Cerebellar nuclear complex (tissue), 1 donor: ENCODE measurements at regions not wholly inside any gene's neighbourhood (a gene's known extent, or its start where the extent isn't known, plus 50 kb on each side); places are given as distances from the start of the nearest gene placed in this dataset.
"Not testable (repeated sequence)": the region's sequence is repeated elsewhere in the genome, so short reads cannot be mapped to it uniquely, and the experiment has no call there.

Experiments used
- DNase-seq, 2 experiments: peaks; one replicate each; lab custom pipeline; 2025; lab: John Stamatoyannopoulos, UW

DNA sequence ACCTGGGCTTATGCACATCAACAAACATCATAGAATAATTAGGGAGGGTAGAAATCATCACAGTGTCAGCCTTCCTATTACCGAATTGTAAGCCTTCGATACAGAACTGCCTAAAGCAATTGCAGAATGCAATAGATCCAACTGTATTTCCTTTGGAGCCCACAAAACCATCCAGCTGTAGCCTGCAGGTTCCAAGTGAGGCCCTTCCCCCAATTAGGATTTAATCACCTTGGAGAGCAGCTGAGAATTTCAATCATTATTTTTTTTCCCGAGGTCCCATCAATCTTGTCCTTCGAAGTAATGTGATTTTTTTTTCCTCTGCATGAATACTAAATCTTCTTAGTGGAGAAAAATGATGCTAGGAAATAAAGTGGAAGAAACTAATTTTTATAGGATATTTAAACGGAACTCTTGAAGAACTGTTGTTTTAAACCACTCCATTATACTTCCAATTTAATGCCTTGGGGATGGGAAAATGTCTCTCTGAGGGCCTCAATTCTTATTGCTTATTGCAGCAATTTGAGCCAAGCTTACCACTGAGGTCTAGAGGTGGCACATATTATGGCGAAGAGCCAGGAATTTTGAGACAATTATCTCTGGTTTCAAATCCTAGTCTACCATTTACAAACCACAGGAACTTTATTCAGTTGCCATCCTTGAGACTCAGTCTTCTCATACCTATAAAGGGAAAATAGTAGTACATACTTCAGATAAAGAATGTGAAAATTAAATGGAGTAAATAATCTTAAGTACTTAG, 953.4 kb upstream of the IGFBP7 start:
- DNase-seq, result no peak

GRCh38 chr4:58061967-58062366, 951.8 kb upstream of the IGFBP7 start:
- DNase-seq, result no peak

DNA sequence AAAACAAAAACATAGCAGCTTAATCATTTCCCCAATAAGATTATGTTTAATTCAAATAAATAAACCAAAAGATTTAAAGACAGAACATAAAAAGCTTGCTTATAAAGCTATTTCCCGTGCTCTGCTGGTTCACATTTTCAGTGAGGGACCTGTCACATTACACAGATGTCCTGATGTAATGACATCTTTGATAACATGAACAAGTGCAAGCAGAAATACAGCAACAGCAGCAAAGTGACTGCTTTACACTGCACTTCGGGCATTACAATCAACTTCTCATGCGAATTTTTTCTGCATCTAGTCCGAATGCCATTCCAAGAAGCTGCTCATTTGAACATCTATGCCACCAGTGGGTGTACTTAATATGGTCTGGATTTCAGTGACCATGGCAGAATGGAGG, 940.3 kb upstream of the IGFBP7 start:
- no peak for DNase-seq

DNA sequence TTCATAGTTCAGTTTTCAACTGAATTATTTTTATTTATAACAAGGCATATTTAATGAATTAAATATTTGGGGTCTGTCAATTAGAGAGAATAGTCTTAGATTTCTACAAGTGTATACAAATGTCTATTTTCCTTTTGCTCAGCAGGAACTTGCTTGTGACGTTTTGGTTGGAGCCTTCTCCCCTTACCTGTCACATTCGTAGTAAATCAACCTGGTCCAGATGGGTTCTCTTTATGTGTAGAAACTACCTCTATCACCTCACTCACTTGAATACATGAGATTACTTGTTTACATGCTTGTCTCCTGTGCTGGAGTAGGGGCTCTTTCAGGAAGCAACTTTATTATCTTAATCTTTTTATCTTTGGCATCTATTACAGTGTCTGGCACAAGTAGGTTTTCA, 938.3 kb upstream of the IGFBP7 start:
- no peak for DNase-seq

DNA sequence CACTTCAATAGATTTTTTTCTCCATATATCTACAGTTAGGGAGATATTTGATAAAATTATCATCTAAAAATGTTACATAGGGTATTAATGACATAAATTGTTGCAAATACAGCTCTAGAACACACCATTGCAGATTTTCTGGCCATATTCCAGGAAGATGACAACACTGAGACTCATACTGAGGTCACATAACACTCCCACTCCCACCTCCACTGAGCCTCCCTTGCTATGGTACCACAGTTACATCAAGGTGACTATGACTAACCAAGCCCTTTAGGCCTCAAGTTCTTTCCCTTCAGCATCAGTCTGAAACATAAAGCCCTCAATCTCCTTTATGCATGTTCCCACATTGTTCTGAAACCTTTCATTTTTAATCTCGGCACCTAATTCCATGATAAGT, 932.0 kb upstream of the IGFBP7 start:
- DNase-seq, result no peak

DNA sequence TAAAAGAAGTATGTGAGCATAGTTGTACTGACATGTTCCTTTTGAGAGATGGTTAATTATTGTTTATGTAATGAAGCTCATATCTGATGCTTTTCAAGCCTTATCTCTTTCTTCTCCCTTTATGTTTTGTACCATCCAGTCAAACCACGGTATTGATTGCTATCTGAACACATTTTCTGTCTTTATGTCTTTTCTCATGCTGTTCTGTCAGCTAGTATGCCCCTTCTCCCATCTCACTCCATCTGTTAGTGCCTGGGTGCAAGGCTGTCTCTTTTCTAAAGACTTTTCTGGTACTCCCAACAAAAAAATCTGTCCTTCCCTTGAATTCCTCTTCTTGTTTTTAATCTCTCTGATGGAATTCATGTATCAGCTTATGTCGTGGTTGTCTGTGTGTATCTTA, 883.8 kb upstream of the IGFBP7 start:
- no peak for DNase-seq

DNA sequence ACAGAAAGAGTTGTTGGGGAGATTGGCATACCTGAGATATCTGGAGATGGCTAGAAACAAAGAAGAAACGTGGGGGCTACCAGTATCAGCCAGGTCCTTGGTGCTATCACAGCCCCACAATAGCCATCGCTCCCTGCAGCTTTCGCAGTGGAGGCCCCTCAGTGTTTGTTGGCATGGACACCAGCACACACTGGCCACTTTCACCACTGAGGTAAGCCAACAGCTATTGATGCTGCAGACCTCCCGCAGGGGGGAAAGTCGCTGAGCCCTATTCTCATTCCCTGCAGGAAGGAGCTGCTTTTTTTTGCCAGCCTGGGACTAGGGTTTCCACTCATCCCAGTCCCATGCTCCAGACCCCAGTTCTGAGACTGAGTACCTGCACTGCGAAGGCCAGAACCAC, 879.2 kb upstream of the IGFBP7 start:
- no peak for DNase-seq

DNA sequence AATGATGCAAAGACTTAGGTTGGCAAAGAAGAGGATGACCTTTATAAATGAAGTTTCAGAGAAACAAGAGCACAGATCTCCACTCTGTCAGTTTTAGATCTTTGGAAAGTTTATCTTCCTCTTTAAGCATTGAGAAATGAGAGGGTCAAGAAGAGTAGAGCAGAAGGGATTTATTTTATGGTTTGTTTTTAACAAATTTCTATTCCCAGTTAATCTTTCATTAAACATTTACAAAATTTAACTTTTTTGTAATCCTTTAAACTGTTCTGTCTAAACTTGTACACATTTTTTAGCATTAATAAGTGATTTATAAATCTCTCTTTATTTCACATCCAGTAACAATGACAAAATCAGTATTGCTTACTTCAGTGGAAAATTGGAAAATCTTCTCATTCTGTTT, 875.0 kb upstream of the IGFBP7 start:
- DNase-seq, result no peak

GRCh38 chr4:57981123-57981522, 870.9 kb upstream of the IGFBP7 start:
- DNase-seq, result no peak

- no peak for DNase-seq
Measured at GRCh38 chr4:57974821-57975220, 864.6 kb upstream of the IGFBP7 start.

DNA sequence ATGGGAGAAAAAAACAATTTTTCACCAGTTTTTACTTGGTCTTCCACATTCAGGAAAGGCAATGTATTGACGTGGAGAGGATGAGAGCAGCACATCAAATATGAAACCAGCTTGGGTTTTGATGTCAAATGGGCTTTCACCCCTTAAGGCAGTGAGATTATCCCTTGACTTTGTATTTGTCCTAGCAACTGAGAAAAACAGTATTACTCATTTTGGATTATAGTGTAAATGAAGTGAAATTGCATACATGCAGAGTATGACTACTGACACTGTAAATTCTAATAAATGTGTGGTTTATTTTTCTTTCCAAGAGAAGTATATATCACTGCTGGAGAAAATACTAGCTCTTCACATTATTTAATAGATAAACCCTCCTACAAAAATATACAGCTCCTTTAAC, 863.6 kb upstream of the IGFBP7 start:
- no peak for DNase-seq

DNA sequence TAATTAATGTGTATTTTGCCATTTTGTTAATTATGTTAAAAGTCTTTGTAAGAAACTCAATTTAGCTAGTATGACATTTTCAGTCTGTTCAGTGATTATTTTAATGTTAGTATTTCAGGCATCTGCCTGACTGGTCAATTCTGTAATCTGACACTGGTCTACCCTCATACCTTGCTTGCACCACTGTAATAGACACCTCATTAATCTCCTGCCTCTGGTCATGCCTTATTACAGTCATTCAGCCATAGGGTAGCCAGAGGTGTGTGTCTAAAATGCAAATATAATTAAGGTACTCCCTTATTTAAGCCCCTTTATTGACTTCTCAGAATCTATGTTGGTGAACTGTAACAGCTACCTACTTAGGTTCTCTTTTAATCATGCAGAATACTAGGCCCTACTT, 861.1 kb upstream of the IGFBP7 start:
- no peak for DNase-seq

DNA sequence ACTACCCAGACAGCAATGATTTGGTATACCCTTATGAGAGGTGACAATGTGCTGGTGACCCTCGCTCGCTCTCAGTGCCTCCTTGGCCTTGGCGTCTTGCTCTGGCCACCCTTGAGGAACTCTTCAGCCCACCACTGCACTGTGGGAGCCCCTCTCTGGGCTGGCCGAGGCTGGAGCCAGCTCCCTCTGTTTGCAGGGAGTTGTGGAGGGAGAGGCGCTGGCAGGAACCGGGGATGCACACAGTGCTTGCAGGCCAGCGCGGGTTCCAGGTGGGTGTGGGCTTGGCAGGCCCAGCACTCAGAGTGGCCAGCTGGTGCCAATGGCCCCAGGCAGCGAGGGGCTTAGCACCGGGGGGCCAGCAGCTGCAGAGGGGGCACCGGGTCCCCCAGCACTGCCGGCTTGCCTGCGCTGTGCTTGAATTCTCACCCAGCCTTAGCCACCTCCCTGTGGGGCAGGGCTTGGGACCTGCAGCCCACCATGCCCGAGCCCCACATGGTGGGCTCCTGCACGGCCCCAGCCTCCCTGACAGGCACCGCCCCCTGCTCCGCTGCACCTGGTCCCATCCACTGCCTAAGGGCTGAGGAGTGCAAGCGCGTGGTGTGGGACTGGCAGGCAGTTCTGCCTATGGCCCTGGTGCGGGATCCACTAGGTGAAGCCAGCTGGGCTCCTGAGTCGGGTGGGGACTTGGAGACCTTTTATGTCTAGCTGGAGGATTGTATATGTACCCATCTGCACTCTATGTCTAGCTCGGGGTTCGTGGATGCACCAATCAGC, 857.0 kb upstream of the IGFBP7 start:
- no peak for DNase-seq

DNA sequence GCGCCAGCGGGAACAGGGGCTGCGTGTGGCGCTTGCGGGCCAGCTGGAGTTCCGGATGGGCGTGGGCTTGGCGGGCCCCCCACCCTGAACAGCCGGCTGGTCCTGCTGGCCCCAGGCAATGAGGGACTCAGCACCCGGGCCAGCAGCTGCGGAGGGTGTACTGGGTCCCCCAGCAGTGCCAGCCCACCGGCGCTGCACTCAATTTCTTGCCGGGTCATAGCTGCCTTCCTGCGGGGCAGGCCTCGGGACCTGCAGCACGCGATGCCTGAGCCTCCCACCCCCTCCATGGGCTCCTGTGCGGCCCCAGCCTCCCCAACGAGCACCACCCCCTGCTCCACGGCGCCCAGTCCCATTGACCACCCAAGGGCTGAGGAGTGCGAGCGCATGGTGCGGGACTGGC, 855.2 kb upstream of the IGFBP7 start:
- DNase-seq, result not testable (repeated sequence)

DNA sequence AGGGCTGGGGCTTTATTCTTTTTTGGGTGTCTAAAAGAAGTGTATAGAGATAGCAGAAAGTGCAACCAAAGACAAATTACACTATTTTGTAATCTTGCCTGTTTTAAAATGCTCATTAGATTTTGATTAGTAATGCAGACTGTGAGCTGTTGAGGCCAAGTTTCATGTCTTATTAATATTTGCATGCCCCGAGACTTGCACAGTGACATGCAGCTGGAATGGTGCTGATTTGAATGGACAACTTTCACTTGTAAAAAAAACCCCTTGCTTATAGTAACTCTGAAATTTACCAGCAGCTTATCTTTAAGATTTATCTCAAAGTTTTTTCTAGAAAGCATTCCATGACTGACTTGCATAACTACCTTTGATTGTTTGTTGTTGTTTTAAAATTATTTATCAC, 835.1 kb upstream of the IGFBP7 start:
- DNase-seq, result no peak

GRCh38 chr4:57943682-57944081, 833.5 kb upstream of the IGFBP7 start:
- no peak for DNase-seq

DNA sequence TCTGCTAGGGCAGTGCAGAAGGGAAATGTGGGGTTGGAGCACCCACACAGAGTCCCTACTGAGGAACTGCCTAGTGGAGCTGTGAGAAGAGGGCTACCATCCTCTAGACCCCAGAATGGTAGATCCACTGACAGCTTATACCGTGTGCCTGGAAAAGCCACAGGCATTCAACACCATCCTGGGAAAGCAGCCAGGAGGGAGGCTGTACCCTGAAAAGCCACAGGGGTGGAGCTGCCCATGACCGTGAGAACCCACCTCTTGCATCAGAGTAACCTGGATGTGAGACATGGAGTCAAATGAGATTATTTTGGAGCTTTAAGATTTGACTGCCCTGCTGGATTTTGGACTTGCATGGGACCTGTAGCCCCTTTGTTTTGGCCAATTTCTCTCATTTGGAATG, 827.1 kb upstream of the IGFBP7 start:
- DNase-seq, result not testable (repeated sequence)

DNA sequence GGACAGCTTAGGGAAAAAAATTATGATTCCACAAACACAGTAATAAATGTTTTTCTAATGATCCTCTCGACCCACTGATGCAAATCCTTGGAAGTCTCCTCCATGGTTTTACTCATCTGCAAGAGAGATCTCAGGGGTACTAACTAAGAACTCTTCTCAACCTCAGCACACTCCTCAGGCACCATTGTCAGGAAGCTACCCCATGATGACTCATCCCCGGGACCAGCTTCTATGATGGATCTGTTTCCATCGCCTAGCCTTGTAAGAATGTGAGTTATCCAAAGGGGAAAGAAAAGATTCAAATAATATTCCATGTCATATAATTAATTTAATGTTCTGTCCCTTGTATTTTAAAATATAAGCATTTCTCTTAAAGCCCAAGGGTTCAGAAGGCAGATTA, 816.1 kb upstream of the IGFBP7 start:
- DNase-seq, result no peak

DNA sequence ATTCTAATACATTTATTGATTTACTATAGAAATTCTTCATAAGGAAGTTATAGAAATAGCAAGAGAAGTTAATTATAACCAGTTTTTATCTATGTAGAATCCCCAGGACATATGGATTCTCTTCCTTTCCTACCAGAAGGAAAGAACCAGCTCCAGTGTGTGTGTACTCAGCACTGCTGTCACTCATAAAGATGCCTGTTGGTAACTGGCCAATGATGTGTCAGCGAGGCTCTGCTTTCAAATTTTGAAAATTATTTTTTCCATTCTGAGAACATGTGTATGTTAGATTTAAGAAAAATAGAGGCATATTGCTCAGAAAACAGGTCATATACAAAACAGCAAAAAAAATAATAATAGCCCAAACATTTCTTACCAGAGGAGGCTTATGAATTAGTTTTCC, 814.8 kb upstream of the IGFBP7 start:
- no peak for DNase-seq

GRCh38 chr4:57916479-57916878, 806.3 kb upstream of the IGFBP7 start:
- DNase-seq, result no peak

- DNase-seq, result no peak
Measured at GRCh38 chr4:57911203-57911602, 801.0 kb upstream of the IGFBP7 start.

- DNase-seq, result no peak
Measured at GRCh38 chr4:57910151-57910550, 800.0 kb upstream of the IGFBP7 start.

DNA sequence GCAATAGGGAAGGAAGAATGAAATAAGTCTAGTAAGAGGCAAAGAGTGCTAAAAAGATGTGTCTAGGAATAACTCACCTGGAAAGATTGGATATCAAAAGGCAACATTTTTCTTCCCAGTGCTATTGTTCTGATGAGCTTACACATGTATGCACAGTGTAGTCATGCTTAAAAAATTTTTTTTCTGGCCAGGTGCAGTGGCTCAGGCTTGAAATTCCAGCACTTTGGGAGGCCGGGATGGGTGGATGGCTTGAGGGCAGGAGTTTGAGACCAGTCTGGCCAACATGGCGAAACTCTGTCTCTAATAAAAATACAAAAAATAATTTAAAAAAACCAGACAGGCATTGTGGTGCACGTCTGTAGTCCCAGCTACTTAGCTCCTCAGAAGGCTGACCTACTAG, 795.8 kb upstream of the IGFBP7 start:
- no peak for DNase-seq

- no peak for DNase-seq
Measured at GRCh38 chr4:57877047-57877458, 766.9 kb upstream of the IGFBP7 start.
